KMS-11 (cell line): ENCODE measurements at regions not wholly inside any gene's neighbourhood (a gene's known extent, or its start where the extent isn't known, plus 50 kb on each side); places are given as distances from the start of the nearest gene placed in this dataset.

Source experiments
- H2AFZ ChIP-seq: fragments of 200-600 bp; sonication (generic); 2 replicates; pipeline ENCODE4 v1.6.1; 2016; ENCODE audit warnings: antibody characterized with exemption, mixed run types, low read depth
- H3K27ac ChIP-seq: fragments of 200-600 bp; sonication (generic); 2 replicates; pipeline ENCODE4 v1.6.1; 2016; ENCODE audit warnings: mild to moderate bottlenecking, mixed run types
- H3K27me3 ChIP-seq: fragments of 200-600 bp; sonication (generic); 2 replicates; pipeline ENCODE4 v1.6.1; 2017; ENCODE audit warnings: mild to moderate bottlenecking, low read depth, mixed run types, moderate library complexity; ENCODE audit not compliant: insufficient read depth
- H3K36me3 ChIP-seq: fragments of 200-600 bp; sonication (generic); 2 replicates; pipeline ENCODE4 v1.6.1; 2017; ENCODE audit warnings: mild to moderate bottlenecking, mixed run types; ENCODE audit not compliant: insufficient read depth
- H3K4me1 ChIP-seq: fragments of 200-600 bp; sonication (generic); 2 replicates; pipeline ENCODE4 v1.6.1; 2016; ENCODE audit warnings: mild to moderate bottlenecking, low read depth, mixed run types; ENCODE audit not compliant: poor library complexity, severe bottlenecking
- H3K4me2 ChIP-seq: fragments of 200-600 bp; sonication (generic); 2 replicates; pipeline ENCODE4 v1.7.0; 2016; ENCODE audit warnings: mild to moderate bottlenecking, mixed run types
- H3K4me3 ChIP-seq: fragments of 200-600 bp; sonication (generic); IDR thresholded peaks from 2 replicates; pipeline ENCODE4 v1.6.1; 2017; ENCODE audit warnings: low read depth, low read length, mixed read lengths; ENCODE audit not compliant: insufficient read depth
- H3K79me2 ChIP-seq: fragments of 200-600 bp; sonication (generic); 2 replicates; pipeline ENCODE4 v1.6.1; 2016; ENCODE audit warnings: low read depth, mixed run types; ENCODE audit not compliant: insufficient read depth
- H3K9ac ChIP-seq: fragments of 200-600 bp; sonication (generic); 2 replicates; pipeline ENCODE4 v1.6.1; 2016; ENCODE audit warnings: mild to moderate bottlenecking, mixed run types
- H4K20me1 ChIP-seq: fragments of 200-600 bp; sonication (generic); 2 replicates; pipeline ENCODE4 v1.6.1; 2016; ENCODE audit warnings: mild to moderate bottlenecking, mixed run types; ENCODE audit not compliant: insufficient read depth
- CTCF ChIP-seq: fragments of 200-600 bp; sonication (generic); conservative IDR thresholded peaks from 2 replicates; pipeline ENCODE4 v1.6.1; 2017; ENCODE audit warnings: low read depth, mild to moderate bottlenecking, antibody characterized with exemption, low read length, moderate library complexity, mixed read lengths

GRCh38 chr9:109845226-109845625, 65.2 kb downstream of the PALM2AKAP2 start:
- no peak overlapping the region for H3K4me2 ChIP-seq
- H4K20me1 ChIP-seq, result no peaks in the 10 kb centered on the region
- H3K9ac ChIP-seq, result no peak overlapping the region
- H3K27me3 ChIP-seq, result no peaks in the 10 kb centered on the region
- H3K27ac ChIP-seq, result no peak overlapping the region
- H3K36me3 ChIP-seq, result no peaks in the 10 kb centered on the region
- no peaks in the 10 kb centered on the region for H3K4me1 ChIP-seq
- no peak overlapping the region for H2AFZ ChIP-seq
- H3K4me3 ChIP-seq, result no peak overlapping the region
- TF ChIP-seq CTCF, result no peak
- H3K79me2 ChIP-seq, result no peaks in the 10 kb centered on the region

GRCh38 chr9:109846776-109847175, 66.8 kb downstream of the PALM2AKAP2 start:
- TF ChIP-seq CTCF, result no peak
- H3K4me1 ChIP-seq, result no peaks in the 10 kb centered on the region
- H3K27ac ChIP-seq, result no peak overlapping the region
- H2AFZ ChIP-seq, result no peak overlapping the region
- no peaks in the 10 kb centered on the region for H3K36me3 ChIP-seq
- no peaks in the 10 kb centered on the region for H3K27me3 ChIP-seq
- no peaks in the 10 kb centered on the region for H4K20me1 ChIP-seq
- H3K4me3 ChIP-seq, result no peak overlapping the region
- H3K4me2 ChIP-seq, result no peak overlapping the region
- H3K79me2 ChIP-seq, result no peaks in the 10 kb centered on the region
- no peak overlapping the region for H3K9ac ChIP-seq

GRCh38 chr9:109852556-109852955, 72.6 kb downstream of the PALM2AKAP2 start:
- no peak overlapping the region for H3K27ac ChIP-seq
- no peaks in the 10 kb centered on the region for H3K36me3 ChIP-seq
- H3K4me3 ChIP-seq, result no peak overlapping the region
- no peak overlapping the region for H3K9ac ChIP-seq
- no peaks in the 10 kb centered on the region for H4K20me1 ChIP-seq
- no peak for TF ChIP-seq CTCF
- H3K4me1 ChIP-seq, result no peaks in the 10 kb centered on the region
- no peaks in the 10 kb centered on the region for H3K79me2 ChIP-seq
- no peaks in the 10 kb centered on the region for H3K27me3 ChIP-seq
- H2AFZ ChIP-seq, result no peak overlapping the region
- H3K4me2 ChIP-seq, result no peak overlapping the region

- Histone ChIP-seq H4K20me1 (no peaks in the 10 kb centered on the region), H3K36me3 (no peaks in the 10 kb centered on the region), H3K4me1 (no peaks in the 10 kb centered on the region), H3K4me2 (no peak overlapping the region), H3K27ac (no peak overlapping the region), H3K27me3 (no peaks in the 10 kb centered on the region), H2AFZ (no peak overlapping the region), H3K9ac (no peak overlapping the region), H3K79me2 (no peaks in the 10 kb centered on the region), H3K4me3 (no peak overlapping the region)
- TF ChIP-seq CTCF, result no peak
Measured at GRCh38 chr9:109855540-109855939, 75.5 kb downstream of the PALM2AKAP2 start.
